OCI-LY7 (cell line): ENCODE measurements at regions not wholly inside any gene's neighbourhood (a gene's known extent, or its start where the extent isn't known, plus 50 kb on each side); places are given as distances from the start of the nearest gene placed in this dataset.

Source experiments
- CTCF ChIP-seq: fragments of 200-600 bp; sonication (generic); conservative IDR thresholded peaks from 2 replicates; pipeline ENCODE4 v1.5.1; 2014; ENCODE audit warnings: mild to moderate bottlenecking, antibody characterized with exemption, low read length, moderate library complexity, mixed read lengths
- EZH2phosphoT487 ChIP-seq: fragments of 200-600 bp; sonication (generic); IDR thresholded peaks from 2 replicates; pipeline ENCODE4 v1.6.1; 2018; ENCODE audit warnings: low read depth, borderline replicate concordance, mild to moderate bottlenecking, mixed run types, antibody characterized with exemption, low read length, moderate library complexity, mixed read lengths

- TF ChIP-seq CTCF (no peak), EZH2phosphoT487 (no peak)
These were observed 250.1 kb upstream of the RPL38 start for GRCh38 chr17:73953206-73954033.
